GM12891 (cell line): ENCODE measurements at regions not wholly inside any gene's neighbourhood (a gene's known extent, or its start where the extent isn't known, plus 50 kb on each side); places are given as distances from the start of the nearest gene placed in this dataset.
"Not testable (repeated sequence)": the region's sequence is repeated elsewhere in the genome, so short reads cannot be mapped to it uniquely, and the experiment has no call there.

Experiments
- POLR2A ChIP-seq: IDR thresholded peaks from 2 replicates; pipeline ENCODE4 v1.6.1; 2011; ENCODE audit warnings: low read depth, low read length, control low read depth
- POLR2AphosphoS5 ChIP-seq: IDR thresholded peaks from 2 replicates; pipeline ENCODE4 v1.6.1; 2011; ENCODE audit warnings: low read depth, low read length, control low read depth
- SPI1 ChIP-seq: IDR thresholded peaks from 2 replicates; pipeline ENCODE4 v1.6.1; 2011; ENCODE audit warnings: low read depth, low read length, control low read depth
- TAF1 ChIP-seq: IDR thresholded peaks from 2 replicates; pipeline ENCODE4 v1.6.1; 2011; ENCODE audit warnings: low read depth, low read length, control low read depth

DNA sequence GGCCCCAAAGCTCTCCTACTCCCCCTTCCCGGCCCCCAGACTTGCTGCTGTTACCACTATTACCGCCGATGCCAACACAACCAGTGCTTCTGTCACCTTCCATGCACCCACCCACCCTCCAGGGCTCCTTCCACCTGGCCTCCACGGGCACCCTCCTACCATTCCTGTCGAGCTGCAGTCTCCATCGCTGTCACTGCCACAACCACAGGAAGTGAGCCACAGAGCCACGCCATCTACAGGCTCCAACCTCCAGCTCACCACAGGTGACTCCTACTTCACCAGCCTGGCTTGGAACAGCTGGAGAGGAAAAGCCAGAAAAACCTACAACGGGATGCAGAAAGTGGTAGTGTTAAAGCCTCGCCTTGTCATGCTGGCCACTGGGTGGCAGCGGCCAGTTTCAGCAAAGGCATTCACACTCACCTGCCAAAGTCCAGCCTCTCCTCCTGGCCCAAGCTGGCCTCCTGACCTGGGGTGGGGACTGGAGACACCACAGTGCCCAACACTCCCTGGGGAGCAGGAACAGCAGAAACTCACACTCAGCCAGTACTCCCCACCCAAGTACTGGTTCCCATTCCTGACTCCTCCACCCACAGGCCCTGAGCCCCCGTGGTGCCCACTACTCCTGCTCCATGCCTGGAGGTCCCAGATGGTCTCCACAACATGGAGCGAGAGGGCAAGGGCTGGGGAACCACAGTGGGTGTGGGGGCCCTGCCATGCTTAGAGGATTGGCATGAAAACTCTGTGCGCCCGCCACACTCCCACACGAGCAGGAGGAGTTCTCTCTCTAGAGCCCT lies 66.5 kb upstream of the THOC3 start:
- not testable (repeated sequence) for TF ChIP-seq TAF1, POLR2A, POLR2AphosphoS5, SPI1
